Activated gamma-delta T cell treated with Interleukin-2 at 50 U/mL for 16 hours (primary cell): ENCODE measurements at regions not wholly inside any gene's neighbourhood (a gene's known extent, or its start where the extent isn't known, plus 50 kb on each side); places are given as distances from the start of the nearest gene placed in this dataset.
"Not testable (repeated sequence)": the region's sequence is repeated elsewhere in the genome, so short reads cannot be mapped to it uniquely, and the experiment has no call there.

Experiments
- DNase-seq: peaks from one replicate; pipeline ENCODE4 v3.0.0-alpha.2; 2020

DNA sequence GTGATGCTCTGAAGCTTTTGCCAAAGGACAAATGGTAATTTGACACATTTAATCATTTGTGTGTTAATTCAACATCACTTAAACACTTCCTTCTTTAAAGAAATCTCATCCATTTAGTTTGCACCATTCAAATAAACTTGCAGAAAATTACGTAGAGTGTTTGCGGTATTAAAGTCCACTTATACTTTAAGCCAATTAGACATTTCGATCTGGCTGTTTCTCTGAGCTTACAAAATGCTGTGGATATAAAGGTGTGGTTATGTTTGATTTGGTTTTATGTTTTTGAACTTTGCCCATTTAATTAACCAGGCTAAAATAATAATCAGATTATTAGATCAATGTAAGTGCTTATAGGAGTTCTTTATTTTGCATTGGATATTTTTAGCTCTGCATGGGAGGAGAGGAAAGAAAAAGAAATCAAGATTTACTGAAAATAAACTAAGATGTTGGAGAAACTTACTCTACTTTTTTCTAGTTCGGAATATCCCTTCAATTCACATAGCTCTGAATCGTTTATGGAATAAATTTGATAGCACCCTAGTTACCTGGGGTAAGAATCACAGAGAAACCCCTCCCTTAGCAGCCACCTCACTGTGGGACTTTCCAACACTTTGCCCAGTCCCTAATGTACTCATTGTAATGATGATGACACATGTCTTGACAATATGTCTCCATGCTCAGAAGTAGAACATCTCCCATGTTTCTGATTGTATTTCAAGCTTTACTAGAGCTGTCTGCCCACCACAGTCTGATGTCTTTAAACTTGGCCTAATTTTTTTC lies 268.0 kb downstream of the BTG1 start:
- DNase-seq: peak; percentile 13

DNA sequence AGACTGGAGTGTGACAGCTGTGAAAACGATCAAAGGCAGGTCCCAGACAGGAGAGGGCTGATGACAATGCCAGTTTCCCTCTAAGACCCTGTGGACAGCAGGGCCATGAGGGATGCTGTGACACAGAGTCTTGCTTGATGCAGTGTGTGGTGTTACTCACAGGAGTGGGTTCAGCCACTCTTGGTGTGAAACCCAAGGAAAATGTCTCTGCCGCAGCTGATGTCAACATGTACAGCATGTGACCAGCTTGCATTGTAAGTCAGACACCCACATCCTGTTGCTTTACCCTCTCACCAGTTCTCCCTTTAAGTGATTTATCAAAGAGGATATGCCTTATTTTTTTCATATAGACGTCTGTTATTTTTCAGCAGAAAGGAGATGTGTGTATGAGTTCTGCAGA lies 268.6 kb downstream of the BTG1 start:
- peak; percentile 85 for DNase-seq

GRCh38 chr12:91875671-91876070 lies 270.0 kb downstream of the BTG1 start:
- DNase-seq: not testable (repeated sequence)

DNA sequence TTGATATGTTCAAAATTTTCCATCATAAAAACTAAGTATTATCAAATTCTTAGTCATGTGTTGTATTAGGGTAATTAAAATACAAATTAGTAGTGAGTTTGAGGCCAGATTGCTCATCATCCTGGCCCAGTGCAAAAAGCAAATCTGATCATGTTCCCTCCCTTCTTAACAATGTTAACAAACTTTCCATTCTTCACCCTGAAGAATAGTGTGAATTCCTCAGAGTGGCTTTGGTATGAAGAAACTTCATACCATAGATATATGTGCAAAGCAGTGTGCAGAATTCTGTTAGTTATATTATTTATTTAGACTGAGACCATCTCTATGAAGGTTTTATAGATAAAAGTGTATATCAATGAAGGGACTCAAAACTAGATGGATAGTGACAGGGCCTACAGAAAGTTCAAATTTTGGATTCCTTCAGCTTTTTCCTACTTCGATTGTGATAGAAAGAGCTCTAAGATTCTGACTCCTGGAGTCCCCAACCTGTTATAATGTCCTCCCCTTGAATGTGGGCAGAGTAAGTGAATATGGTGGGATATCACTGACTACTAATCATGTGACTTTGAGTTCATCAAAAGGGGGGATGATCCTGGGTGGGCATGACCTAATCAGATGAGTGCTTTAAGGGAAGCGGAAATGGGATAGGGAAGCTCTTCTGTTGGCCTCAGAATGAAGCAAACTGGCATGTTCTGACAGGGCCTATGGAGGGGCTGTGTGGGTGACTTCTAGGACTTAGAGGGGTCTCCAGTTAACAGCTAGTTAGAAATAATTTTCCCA lies 271.4 kb downstream of the BTG1 start:
- DNase-seq: no peak

DNA sequence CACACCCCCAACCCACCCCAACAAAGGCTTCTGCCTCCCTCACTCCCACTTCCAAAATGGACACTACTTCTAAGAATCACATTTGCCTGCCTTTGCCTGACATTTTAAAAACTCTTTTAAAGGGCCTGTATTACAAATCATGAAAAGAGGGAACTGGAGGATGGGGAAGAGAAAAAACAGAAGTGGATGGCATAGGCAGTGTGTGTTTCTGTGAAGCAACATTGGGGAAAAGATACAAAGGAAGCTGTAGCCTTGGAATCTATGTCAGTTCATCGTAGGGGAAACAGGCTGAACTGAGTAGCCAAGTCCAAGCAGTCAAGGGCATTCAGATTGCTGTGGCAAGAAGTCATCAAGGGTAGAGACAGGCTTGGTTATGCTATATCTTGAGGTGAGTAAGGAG lies 273.9 kb downstream of the BTG1 start:
- no peak for DNase-seq

DNA sequence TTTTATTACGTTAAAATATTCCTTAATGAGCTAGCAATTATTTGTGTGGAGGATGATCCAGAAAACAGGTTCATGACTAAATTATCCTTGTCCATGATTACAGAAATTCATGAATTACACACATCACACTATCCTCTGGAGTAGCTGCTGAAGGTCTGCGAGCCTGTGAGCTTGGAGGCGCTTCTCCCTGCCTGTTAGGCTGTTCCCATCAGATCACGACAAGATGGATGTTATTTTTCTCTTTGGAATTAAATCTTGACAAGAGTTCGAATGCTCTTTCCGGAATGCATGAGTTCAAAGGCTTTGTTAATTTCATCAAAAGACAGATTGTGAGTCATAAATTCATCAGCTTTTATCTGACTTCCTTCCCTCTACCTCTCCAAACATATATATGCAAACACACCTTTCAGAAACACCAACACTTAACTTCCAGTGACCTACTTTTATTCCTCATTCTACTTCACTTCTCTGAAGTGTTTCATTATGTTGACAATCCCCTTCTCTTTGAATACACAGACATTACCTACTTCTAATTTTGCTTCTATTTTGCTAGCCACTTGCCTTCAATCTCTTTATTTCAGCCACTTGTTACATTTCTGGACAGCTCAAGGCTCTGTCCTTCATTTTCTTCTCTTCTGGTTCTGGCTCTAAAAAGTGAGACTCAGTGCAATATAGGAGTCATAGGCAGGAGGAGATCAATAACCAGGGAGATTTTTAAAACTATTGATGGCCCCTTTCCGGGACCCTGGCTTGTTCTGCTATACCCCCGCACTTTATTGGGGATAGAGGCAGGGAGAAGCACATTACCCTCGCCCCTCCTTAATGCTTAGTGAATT lies 274.6 kb downstream of the BTG1 start:
- no peak for DNase-seq

DNA sequence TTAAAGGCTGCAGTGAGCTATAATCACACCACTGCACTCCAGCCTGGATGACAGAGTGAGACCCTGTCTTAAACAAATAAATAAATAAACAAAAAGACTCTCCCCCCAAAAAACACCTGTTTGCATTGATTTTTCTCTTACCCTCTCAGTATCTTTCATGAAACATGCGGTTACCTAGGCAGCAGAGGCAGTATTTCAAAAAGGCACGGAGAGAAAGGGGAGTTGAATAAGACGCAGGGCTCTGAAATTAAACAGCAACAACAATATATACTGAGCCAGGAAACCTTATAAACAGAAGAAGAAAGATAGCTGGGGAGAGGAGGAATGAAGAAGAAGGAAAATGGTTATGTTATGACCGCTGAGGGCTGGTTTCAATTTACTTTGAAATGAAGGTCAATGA lies 277.6 kb downstream of the BTG1 start:
- DNase-seq: no peak

DNA sequence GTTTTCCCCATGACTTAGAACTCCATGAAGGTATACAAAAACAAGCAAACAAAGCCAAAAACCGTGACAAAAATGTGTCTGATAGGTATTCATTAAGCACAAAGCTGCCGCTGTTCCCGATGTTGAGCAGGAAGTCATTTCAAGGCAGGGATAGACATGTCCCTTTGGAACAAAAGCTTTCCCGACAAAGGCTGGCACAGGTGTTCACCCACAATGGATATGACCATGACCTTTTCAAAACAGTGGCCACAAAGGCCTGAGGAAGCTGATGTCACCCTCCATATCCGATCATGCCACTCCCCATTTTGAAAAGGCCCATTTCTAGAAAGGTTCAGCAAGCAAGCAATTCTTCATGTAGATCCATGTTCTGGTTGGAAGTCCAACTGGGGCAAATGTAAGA lies 279.1 kb downstream of the BTG1 start:
- DNase-seq: no peak

DNA sequence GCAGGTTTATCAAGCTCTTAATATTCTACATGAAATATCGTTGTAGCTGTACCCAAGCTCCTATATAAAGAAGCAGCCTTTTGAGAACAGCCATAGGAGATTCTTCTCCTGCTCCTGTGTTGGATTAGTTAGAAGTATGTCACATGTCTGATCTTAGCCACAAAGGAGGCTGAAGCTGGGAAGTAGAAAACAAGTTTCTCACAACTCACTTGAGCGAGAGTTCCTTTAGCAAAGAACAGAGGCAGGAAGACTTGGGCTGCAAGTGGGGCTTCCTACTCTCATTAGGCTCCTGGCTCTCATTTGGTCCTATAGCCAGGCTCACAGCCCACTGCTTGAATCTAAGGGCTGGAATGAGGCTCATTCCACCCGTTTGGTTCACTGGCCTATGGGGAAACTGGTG lies 281.9 kb downstream of the BTG1 start:
- no peak for DNase-seq

GRCh38 chr12:91861554-91861953 lies 284.1 kb downstream of the BTG1 start:
- DNase-seq: no peak

GRCh38 chr12:91859347-91859746 lies 286.3 kb downstream of the BTG1 start:
- no peak for DNase-seq

DNA sequence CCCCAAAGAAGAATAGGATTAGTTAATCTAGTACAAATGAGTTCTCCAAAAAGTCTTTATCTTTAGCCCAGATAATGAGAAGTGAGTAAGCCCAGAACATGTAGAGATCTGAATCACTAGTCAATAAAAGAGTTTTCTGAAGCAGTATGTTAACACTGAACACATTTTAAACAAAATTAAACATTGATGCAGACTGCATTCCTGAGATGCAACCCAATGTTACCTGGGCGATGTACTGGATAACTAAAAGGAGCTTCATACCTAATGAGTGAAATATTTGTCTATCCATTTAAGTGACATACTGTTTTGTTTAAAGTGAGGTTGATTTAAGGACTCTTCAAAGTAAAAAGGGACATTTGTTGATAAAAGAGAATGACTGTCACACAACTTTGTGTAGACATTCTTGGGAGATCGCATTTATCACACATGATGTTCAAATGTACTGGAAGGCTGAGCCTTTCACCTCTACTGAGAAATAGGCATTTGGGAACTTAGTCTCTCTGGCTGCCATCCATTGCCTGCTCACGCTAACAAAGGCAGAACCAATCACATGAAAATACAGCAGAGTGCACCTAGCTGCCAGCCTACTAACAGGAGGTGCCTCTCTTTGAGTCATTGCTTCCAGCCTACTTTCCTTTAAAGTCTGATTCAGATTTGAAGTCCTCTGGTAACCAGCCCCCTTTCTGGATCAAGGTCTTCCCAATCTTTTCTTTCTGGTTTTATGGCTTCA lies 287.7 kb downstream of the BTG1 start:
- no peak for DNase-seq

DNA sequence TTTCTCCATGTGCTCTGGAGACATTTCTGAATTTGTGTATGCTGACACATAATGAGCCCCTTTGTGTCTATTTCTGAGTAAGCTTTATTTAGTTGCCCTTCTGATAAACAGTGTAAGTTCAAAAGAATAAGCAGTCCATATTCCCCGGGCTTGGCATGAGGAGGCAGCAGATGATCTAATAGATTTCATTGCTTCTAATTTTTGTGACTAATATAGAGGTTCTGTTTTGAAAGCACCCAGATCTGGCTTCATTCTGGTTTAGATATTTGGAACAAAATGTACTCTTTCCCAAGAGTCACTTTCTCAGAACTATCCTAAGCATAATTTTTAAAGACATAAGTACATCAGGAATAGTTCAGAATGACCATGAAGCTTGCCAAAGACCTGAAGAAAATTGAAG lies 290.9 kb downstream of the BTG1 start:
- no peak for DNase-seq

DNA sequence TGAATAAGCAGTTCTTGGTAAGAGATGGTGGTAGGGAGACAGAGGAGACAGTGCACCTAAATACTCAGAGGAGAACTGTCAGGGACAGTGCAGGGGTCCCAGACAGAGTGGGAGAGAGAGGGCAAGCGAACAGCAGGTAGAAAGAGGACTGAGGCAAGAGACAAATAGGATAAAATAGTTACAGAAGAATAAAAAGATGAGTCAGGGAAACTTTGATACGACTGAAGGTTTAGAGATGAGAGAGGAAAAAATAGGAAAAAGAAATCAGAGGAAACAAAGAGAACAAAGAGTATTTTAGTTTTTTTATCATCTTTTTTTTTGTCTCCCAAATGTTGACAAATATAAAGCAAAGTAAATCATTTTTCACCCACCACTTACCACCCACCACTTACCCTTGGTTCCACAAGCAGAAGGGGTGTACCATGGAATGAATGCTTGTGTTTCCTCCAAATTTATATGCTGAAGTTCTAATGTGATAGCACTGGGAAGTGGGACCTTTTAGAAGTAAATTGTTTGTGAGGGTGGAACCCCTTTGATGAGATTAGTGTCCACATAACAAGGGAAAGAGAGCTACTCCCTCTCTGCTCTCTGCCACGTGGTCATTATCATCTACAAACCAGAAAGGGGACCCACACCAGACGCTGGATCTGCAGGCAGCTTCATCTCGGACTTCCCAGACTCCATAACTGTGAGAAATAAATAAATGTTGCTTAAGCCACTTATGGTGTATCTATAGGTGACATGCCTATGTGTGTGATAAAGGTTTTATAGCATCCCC lies 292.1 kb downstream of the BTG1 start:
- no peak for DNase-seq

GRCh38 chr12:91852634-91853033 lies 293.0 kb downstream of the BTG1 start:
- DNase-seq: no peak

DNA sequence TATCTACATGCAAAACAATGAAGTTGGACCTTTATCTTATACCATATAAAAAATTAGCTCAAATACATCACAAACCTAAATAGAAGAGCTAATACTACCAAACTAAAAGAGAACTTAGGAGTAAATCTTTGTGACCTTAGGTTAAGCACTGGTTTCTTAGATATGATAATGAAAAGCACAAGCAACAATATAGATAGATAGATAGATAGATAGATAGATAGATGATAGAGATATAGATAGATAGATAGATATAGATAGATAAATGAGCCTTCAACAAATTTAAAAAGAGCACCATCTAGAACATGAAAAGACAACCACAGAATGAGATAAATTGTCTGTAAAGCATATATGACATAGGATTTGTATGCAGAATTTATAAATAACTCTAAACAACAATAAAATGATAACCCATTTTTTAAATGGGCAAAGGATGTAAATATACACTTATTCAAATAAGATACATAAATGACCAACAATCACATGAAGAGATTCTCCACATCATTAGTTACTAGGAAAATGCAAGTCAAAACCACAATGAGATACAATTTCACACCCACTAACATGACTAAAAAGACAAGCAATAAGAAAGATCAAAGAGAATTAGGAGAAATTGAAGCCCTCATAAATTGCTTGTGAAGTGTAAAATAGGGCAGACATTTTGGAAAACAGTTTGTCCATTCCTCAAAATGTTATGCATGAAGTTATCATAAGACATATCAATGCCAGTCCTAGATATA lies 293.7 kb downstream of the BTG1 start:
- DNase-seq: no peak

DNA sequence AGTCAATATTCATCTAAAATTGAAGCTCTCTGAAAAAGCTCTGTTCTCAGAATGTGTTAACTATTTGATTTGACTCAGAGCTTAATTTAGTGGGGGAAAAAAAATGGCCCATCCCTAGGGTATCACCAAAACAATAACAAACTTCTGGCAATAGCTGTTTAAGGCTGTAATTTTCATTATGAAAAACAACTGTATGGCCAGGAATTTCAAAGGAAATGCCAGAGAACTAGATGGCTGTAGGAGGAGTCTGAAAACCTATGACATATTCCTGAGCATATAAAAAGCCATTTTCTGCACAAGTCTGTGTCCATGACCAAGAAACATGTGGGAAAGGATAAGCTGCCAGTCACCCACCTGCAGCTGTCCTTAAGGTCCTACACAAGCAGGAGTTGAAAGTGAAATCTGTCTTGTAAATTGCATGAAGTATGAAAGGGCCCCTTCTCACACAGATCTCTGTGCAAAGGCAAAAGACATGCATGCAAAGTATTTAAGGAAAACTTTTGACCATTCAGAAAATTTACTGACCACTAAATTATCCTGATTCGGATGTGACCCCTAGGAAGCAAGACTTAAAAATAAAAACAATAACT lies 299.1 kb downstream of the BTG1 start:
- no peak for DNase-seq

DNA sequence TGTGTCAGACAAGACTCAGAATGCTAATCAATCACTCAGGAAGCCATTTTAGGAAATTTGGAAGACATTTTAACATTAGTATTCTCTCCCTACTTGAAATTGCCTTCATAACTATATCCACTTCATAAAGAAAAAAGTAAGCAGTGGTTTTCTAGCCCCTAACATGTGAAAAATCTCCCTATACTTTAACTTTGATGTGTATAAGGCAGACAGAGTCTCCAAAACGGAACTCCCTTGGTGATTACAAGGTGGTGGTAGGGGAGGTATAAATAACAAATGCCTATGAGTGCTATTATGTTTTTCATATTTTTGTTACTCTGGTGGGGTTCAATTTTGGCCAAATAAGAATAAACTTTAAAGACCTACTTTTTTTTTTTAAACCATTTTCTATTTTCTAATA lies 300.3 kb downstream of the BTG1 start:
- no peak for DNase-seq

DNA sequence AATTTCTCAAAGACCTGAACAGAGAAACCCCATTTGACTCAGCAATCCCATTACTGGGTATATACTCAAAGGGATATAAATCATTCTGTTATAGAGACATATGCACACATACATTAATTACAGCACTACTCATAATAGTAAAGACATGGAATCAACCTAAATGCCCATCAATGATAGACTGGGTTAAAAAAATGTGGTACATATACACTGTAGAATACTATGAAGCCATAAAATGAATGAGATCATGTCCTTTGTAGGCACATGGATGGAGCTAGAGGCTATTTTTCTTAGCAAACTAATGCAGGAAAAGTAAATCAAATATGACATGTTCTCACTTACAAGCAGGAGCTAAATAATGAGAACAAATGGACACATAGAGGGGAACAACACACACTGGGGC lies 303.8 kb downstream of the BTG1 start:
- DNase-seq: no peak

DNA sequence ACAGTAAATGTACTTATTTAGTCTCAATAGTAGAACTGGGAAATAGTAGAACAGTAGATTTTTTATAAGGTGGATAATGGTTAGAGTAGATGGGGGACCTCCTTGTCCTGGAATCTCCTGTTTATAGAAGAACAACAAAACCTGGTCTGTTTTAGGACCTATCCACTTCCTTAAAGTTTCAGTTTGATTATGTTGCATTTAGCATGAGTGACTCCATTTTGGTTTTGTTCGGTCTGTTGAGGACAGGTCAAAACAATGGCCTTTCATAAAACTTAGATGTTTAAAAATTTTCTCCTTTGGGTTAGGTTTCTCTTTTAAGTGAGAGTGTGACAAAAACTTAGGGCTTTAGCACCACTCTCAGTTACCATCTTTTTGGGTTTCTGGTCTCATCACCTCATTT lies 308.9 kb downstream of the BTG1 start:
- DNase-seq: no peak

DNA sequence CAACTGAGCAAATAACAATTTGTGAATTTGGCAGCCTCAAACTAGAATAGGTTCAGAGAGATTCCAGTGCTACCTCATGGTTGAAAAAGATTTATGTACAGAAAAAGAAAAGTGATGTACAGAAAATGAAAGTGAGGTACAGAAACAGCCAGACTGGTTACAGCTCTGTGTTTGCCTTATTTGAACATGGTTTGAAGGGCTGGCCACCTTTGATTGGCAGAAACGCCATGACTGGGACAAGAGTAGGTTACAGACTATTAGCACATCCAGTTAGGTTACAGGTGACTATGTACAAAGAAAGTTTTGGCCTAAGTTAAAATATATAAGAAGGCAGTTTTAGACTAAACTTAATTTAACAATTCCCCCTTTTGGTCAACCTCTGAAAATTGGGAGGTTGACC lies 309.4 kb downstream of the BTG1 start:
- no peak for DNase-seq
